Motor neuron (in vitro differentiated cells): ENCODE measurements at regions not wholly inside any gene's neighbourhood (a gene's known extent, or its start where the extent isn't known, plus 50 kb on each side); places are given as distances from the start of the nearest gene placed in this dataset.
"Not testable (repeated sequence)": the region's sequence is repeated elsewhere in the genome, so short reads cannot be mapped to it uniquely, and the experiment has no call there.

Source experiments
- ATAC-seq, 8 experiments: fragments of 200-7000 bp; cut with Tn5 transposase; replicated peaks in 6 of 8; 2 replicates each; pipeline ENCODE4 v1.8.0; 2021; ENCODE audit warnings: mild to moderate bottlenecking in 8 of 8, moderate library complexity in 8 of 8
- H3K27ac ChIP-seq, 2 donors: fragments of 250-450 bp; sonication (Bioruptor Pico); 2 replicates each; pipeline ENCODE4 v1.9.0; 2021; ENCODE audit warnings: antibody characterized with exemption in 2 of 2, mild to moderate bottlenecking in 2 of 2, moderate library complexity in 1 of 2
- H3K4me1 ChIP-seq, 2 donors: fragments of 250-450 bp; sonication (Bioruptor Pico); replicated peaks in 1 of 2; 2 replicates each; pipeline ENCODE4 v1.6.1; 2021; ENCODE audit warnings: antibody characterized with exemption in 2 of 2, mild to moderate bottlenecking in 2 of 2, moderate library complexity in 1 of 2
- H3K4me3 ChIP-seq, 5 donors: fragments of 250-450 bp; sonication (Bioruptor Pico); 2 replicates each; pipeline ENCODE4 v1.9.0; 2021; ENCODE audit warnings: antibody characterized with exemption in 5 of 5, mild to moderate bottlenecking in 5 of 5, moderate library complexity in 4 of 5
- WGBS, 10 experiments: fragments of 450-650 bp; shearing (Covaris generic); methylation state at CpG; one replicate each; pipeline ENCODE4 v1.0.0; 2022; 5-methylcytosine and 5-hydroxymethylcytosine counted together
- in situ Hi-C, 9 experiments: fragments of 400-800 bp; cut with MboI; loops; one replicate each; pipeline ENCODE4 v1.15.0; 2021; ENCODE audit warnings: low sequenced_read_pairs in 9 of 9, low pct_unique_long_range_greater_than_20kb in 2 of 9; ENCODE audit not compliant: unreplicated experiment in 9 of 9

DNA sequence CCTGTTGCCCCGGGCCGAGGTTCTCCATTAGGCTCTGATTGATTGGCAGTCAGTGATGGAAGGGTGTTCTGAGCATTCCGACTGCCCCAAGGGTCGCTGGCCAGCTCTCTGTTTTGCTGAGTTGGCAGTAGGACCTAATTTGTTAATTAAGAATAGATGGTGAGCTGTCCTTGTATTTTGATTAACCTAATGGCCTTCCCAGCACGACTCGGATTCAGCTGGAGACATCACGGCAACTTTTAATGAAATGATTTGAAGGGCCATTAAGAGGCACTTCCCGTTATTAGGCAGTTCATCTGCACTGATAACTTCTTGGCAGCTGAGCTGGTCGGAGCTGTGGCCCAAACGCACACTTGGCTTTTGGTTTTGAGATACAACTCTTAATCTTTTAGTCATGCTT lies 74.2 kb downstream of the HAPSTR1 start:
- WGBS, 10 experiments, result 47 to 94% (median 82%) methylated on average over 4 to 8 of the region's 10 CpGs; no CpG with 5 or more reads in 4 of the 10 experiments
- in situ Hi-C loops, result loop anchor here in 3 of 9 experiments (25.0 kb wide), 4 partner anchors 997 to 1572 kb away; partner anchors contain the start of genes GRIN2A (in 2 of the 3) and NUBP1 (in 1 of the 3)
- H3K4me3 ChIP-seq, result no peak overlapping the region
- peak in 3 of 8 experiments; percentile 59 to 92 (median 72) for ATAC-seq
- H3K4me1 ChIP-seq, result peaks cover 2 to 12% of the 10 kb centered on the region in 2 donors
- no peak overlapping the region for H3K27ac ChIP-seq

DNA sequence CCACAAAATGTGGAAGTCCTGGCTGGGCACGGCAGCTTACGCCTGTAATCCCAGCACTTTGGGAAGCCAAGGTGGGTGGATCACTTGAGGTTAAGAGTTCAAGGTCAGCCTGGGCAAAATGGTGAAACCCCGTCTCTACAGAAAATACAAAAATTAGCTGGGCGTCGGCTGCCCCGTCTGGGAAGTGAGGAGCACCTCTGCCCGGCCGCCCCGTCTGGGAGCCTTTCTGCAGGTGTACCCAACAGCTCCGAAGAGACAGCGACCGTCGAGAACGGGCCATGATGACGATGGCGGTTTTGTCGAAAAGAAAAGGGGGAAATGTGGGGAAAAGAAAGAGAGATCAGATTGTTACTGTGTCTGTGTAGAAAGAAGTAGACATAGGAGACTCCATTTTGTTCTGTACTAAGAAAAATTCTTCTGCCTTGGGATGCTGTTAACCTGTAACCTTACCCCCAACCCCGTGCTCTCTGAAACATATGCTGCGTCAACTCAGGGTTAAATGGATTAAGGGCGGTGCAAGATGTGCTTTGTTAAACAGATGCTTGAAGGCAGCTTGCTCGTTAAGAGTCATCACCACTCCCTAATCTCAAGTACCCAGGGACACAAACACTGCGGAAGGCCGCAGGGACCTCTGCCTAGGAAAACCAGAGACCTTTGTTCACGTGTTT lies 75.0 kb downstream of the HAPSTR1 start:
- peaks cover 2 to 12% of the 10 kb centered on the region in 2 donors for H3K4me1 ChIP-seq
- in situ Hi-C loops, result loop anchor here in 3 of 9 experiments (25.0 kb wide), 4 partner anchors 996 to 1571 kb away; partner anchors contain the start of genes GRIN2A (in 2 of the 3) and NUBP1 (in 1 of the 3)
- not testable (repeated sequence) for ATAC-seq, H3K4me3 ChIP-seq, H3K27ac ChIP-seq
- WGBS, 10 experiments, result 72 to 100% (median 81%) methylated on average over 2 to 10 of the region's 24 CpGs; no CpG with 5 or more reads in 6 of the 10 experiments

DNA sequence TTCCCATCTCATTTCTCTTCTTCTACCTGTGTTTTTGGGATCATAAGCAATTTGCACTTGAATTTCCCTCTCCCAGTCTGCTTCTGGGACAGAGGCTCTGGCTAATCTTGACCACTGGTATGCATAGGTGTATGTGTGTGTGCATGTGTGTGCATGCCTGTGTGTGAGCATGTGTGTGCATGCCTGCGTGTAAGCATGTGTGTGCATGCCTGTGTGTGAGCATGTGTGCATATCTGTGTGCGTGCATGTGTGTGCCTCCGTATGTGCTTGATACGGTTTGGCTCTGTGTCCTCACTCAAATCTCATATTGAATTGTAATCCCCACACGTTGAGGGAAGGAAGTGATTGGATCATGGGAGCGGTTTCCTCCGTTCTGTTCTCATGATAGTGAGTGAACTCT lies 77.7 kb downstream of the HAPSTR1 start:
- WGBS, 10 experiments, result 60 to 100% (median 92%) methylated on average over 1 to 7 of the region's 7 CpGs; no CpG with 5 or more reads in 4 of the 10 experiments
- in situ Hi-C loops, result loop anchor here in 3 of 9 experiments (25.0 kb wide), 4 partner anchors 993 to 1568 kb away; partner anchors contain the start of genes GRIN2A (in 2 of the 3) and NUBP1 (in 1 of the 3)
- H3K4me3 ChIP-seq, result no peak overlapping the region
- ATAC-seq, result no peak
- H3K4me1 ChIP-seq, result peaks cover 2 to 16% of the 10 kb centered on the region in 2 donors
- H3K27ac ChIP-seq, result no peak overlapping the region

DNA sequence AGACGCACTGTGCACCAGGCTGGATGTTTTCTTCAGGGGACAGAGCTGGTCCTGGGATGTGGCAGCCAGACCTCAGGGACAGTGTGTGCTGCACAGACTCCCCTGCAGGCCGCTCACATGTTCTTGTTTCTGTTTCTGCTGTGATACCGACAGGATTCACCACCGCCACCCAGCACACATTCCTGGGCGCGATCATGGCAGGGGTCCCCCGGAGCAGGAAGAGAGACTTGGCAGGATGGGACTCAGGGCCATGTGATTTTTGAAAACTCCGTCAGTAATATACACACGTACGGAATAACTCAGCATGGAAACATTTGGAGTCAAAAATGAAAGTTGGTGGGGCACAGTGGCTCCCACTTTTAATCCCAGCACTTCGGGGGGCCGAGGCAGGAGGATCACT lies 79.0 kb downstream of the HAPSTR1 start:
- 21 to 93% (median 87%) methylated on average over 3 to 6 of the region's 12 CpGs; no CpG with 5 or more reads in 4 of the 10 experiments for WGBS, 10 experiments
- no peak overlapping the region for H3K4me3 ChIP-seq
- peak in 1 of 8 experiments; percentile 46 for ATAC-seq

GRCh38 chr16:9176547-9177418 lies 85.3 kb downstream of the HAPSTR1 start:
- in situ Hi-C loops, result no loop called here
- peaks cover 8% of the 10 kb centered on the region in 2 donors for H3K4me1 ChIP-seq
- H3K4me3 ChIP-seq, result no peak overlapping the region
- H3K27ac ChIP-seq, result peak overlapping the region in 1 of 2 donors; percentile 46
- peak in 3 of 8 experiments; percentile 30 to 46 (median 41) for ATAC-seq
- WGBS, 10 experiments, result 0 to 76% (median 29%) methylated on average over 1 to 7 of the region's 9 CpGs; no CpG with 5 or more reads in 4 of the 10 experiments

More for the DNA sequence above, 79.0 kb downstream of the HAPSTR1 start:
- H3K27ac ChIP-seq, result no peak overlapping the region
- H3K4me1 ChIP-seq, result peaks cover 7 to 17% of the 10 kb centered on the region in 2 donors
- in situ Hi-C loops, result loop anchor here in 3 of 9 experiments (25.0 kb wide), 4 partner anchors 992 to 1567 kb away; partner anchors contain the start of genes GRIN2A (in 2 of the 3) and NUBP1 (in 1 of the 3)

GRCh38 chr16:9177861-9178260 lies 86.4 kb downstream of the HAPSTR1 start:
- Histone ChIP-seq H3K4me3 (no peak overlapping the region), H3K27ac (no peak overlapping the region), H3K4me1 (peaks cover 8% of the 10 kb centered on the region in 2 donors)
- in situ Hi-C loops, result no loop called here
- no peak for ATAC-seq
- WGBS, 10 experiments, result 10 to 100% (median 88%) methylated on average over 1 to 6 of the region's 6 CpGs; no CpG with 5 or more reads in 2 of the 10 experiments

DNA sequence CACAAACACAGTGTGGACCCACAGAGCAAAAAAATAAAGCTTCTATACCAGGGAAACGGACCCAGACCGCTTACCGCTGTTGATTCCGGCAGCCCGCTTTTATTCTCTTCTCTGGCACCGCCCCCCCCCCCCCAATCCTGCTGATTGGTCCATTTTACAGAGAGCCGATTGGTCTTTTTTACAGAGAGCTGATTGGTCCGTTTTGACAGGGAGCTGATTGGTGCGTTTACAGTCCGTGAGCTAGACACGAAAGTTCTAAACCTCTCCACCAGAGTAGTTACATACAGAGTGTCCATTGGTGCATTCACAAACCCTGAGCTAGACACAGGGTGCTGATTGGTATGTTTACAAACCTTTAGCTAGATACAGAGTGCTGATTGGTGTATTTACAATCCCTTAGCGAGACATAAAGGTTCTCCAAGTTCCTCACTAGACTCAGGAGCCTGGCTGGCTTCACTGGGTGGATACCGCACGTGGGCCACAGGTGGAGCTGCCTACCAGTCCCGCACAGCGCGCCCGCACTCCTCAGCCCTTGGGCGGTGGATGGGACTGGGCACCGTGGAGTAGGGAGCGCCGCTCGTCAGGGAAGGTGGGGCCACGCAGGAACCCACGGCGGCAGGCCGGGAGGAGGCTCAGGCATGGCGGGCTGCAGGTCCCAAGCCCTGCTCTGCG lies 92.4 kb downstream of the HAPSTR1 start:
- no peak overlapping the region for H3K27ac ChIP-seq
- in situ Hi-C loops, result no loop called here
- no peak for ATAC-seq
- WGBS, 10 experiments, result 54 to 100% (median 80%) methylated on average over 1 to 10 of the region's 29 CpGs; no CpG with 5 or more reads in 3 of the 10 experiments
- peaks cover 9 to 15% of the 10 kb centered on the region in 2 donors for H3K4me1 ChIP-seq
- no peak overlapping the region for H3K4me3 ChIP-seq

GRCh38 chr16:9184354-9184690 lies 92.9 kb downstream of the HAPSTR1 start:
- Histone ChIP-seq H3K4me3 (no peak overlapping the region), H3K27ac (no peak overlapping the region), H3K4me1 (peaks cover 9 to 15% of the 10 kb centered on the region in 2 donors)
- in situ Hi-C loops, result no loop called here
- 94 to 96% (median 96%) methylated on average over 5 to 19 of the region's 33 CpGs; no CpG with 5 or more reads in 7 of the 10 experiments for whole genome bisulfite sequencing, 10 experiments
- ATAC-seq, result no peak

DNA sequence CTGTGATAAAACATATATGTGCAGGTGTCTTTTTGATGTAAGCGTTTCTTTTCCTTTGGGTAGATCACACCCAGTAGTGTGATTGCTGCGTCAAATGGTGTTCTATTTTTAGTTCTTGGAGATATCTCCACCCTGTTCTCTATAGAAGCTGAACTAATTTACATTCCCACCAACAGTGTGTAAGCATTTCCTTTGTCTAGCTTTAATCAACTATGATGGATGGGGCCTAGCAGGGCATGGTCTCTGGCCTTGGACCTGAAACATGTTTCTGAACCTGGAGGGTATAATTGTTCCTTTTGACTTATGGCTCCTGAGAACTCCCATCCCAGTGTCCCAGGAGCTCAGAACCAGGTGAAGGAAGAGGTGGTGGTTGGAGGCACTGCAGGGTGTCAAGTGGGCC lies 93.9 kb downstream of the HAPSTR1 start:
- peak overlapping the region in 1 of 2 donors; percentile 17 for H3K27ac ChIP-seq
- 0 to 67% (median 38%) methylated on average over 1 to 2 of the region's 2 CpGs; no CpG with 5 or more reads in 1 of the 10 experiments for WGBS, 10 experiments
- in situ Hi-C loops, result no loop called here
- no peak overlapping the region for H3K4me3 ChIP-seq
- H3K4me1 ChIP-seq, result peaks cover 9 to 15% of the 10 kb centered on the region in 2 donors
- ATAC-seq, result peak in 2 of 8 experiments; percentile 68 to 75

DNA sequence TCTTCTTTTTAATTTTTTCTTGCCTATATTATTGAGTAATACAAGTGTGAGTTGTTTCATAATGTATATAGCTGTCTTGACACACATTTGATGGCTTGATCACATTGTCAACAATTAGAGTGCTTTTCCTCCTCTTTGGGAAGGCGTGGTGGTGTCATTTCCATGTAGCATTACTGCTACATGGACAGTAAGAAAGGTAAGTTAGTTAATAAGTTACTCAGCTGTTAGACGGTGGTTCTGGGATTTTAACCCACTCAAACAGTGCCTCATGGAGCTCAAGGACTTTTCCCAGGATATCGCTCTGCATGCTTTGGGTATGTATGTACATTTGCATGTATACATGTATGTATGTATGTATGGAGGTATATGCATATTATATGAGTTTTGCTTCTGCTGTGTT lies 94.6 kb downstream of the HAPSTR1 start:
- WGBS, 10 experiments, result 40 to 83% (median 62%) methylated on average over 1 to 3 of the region's 3 CpGs; no CpG with 5 or more reads in 2 of the 10 experiments
- Histone ChIP-seq H3K4me1 (peaks cover 9 to 15% of the 10 kb centered on the region in 2 donors), H3K27ac (no peak overlapping the region), H3K4me3 (no peak overlapping the region)
- in situ Hi-C loops, result no loop called here
- ATAC-seq, result no peak

DNA sequence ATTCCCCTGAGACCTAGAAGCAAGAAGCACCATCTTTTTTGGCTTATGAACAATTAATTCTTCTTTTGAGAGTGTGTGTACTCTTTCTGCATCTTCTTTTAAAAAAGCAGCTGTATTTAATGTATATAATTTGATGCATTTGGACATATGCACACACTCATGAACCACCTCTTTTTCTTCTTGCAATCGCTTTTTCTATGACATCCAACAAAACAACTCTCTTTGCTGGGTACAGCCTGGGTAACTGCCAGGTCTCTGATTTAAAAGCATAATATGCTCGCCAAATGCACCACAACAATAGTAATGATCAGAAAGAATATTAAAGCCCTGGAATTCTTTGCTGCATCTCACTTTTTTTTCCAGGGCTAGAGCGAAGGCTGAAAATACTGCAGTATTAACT lies 97.3 kb downstream of the HAPSTR1 start:
- Histone ChIP-seq H3K4me3 (no peak overlapping the region), H3K27ac (no peak overlapping the region), H3K4me1 (peaks cover 9 to 15% of the 10 kb centered on the region in 2 donors)
- no peak for ATAC-seq
- 0 to 100% (median 73%) methylated on average over 1 to 3 of the region's 3 CpGs; no CpG with 5 or more reads in 1 of the 10 experiments for WGBS, 10 experiments
- in situ Hi-C loops, result no loop called here

- H3K27ac ChIP-seq, result no peak overlapping the region
Measured at GRCh38 chr16:9191274-9191850, 99.9 kb downstream of the HAPSTR1 start.

More at GRCh38 chr16:9191274-9191850, 99.9 kb downstream of the HAPSTR1 start:
- Histone ChIP-seq H3K4me1 (peaks cover 12 to 14% of the 10 kb centered on the region in 2 donors), H3K4me3 (no peak overlapping the region)
- ATAC-seq, result no peak
- in situ Hi-C loops, result no loop called here
